ENCODE measurements at regions not wholly inside any gene's neighbourhood (a gene's known extent, or its start where the extent isn't known, plus 50 kb on each side); places are given as distances from the start of the nearest gene placed in this dataset.

DNA sequence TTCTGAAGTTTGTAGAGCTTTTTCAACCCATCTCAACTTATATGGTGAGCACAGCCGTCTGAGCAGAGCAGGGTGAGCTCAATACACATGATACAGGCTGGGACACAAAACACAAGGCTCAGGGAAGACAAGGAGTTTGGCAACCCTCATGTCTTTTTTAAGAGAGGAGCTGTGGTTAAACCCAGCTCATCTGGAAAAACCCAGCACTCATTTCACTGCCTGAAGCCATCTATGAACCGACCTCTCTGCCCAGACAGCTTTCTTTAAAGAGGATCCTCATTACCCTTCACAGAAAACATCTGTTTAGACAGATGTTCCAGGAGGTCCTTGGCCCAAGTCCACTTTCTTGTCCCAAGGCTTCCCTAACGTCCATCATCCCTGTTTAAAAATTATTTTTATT lies 170.0 kb upstream of the TSHZ3 start:
- Histone ChIP-seq H3K27ac (ENCODE audit: insufficient read depth, low read length) (no peak overlapping the region), H3K56ac (ENCODE audit: extremely low read depth, insufficient read depth, low read length) (no peak overlapping the region), H3K4me2 (ENCODE audit: low read depth, low read length) (no peak overlapping the region), H2BK120ac (ENCODE audit: low read depth, low read length) (no peak overlapping the region), H3K4ac (ENCODE audit: low read depth, low read length) (no peak overlapping the region), H3K14ac (replicated peaks; ENCODE audit: low read depth, low read length) (no peak overlapping the region), H3K27me3 (ENCODE audit: control insufficient read depth, insufficient read depth, low read length) (no peaks in the 10 kb centered on the region; the same call in 1 of the 2 replicates), H2AFZ (replicated peaks; ENCODE audit: low read length, poor library complexity) (no peak overlapping the region), H2BK20ac (ENCODE audit: low read depth, low read length) (no peak overlapping the region), H2AK9ac (replicated peaks; ENCODE audit: low read depth, low read length, poor library complexity) (no peak overlapping the region), H4K20me1 (ENCODE audit: insufficient read depth, low read length) (no peaks in the 10 kb centered on the region), H2AK5ac (ENCODE audit: low read depth, low read length) (no peak overlapping the region), H2BK15ac (ENCODE audit: low read depth, low read length) (no peak overlapping the region), H2BK5ac (ENCODE audit: low read depth, low read length, poor library complexity, severe bottlenecking) (no peak overlapping the region), H4K8ac (ENCODE audit: low read depth in 2 of 2, low read length in 2 of 2) (no peak overlapping the region), H3K9ac (ENCODE audit: low read depth, low read length) (no peak overlapping the region), H3K23ac (ENCODE audit: low read depth, low read length) (no peak overlapping the region), H3K79me1 (ENCODE audit: low read depth in 1 of 2, low read length in 2 of 2) (no peaks in the 10 kb centered on the region), H3K36me3 (ENCODE audit: control insufficient read depth, insufficient read depth, low read length) (no peaks in the 10 kb centered on the region), H3K9me3 (ENCODE audit: control insufficient read depth, insufficient read depth, low read length) (no peaks in the 10 kb centered on the region), H3K18ac (ENCODE audit: low read depth, low read length) (no peak overlapping the region), H3K9me1 (ENCODE audit: insufficient read depth, low read length) (no peaks in the 10 kb centered on the region), H4K5ac (ENCODE audit: low read depth, low read length) (no peak overlapping the region), H3K4me3 (ENCODE audit: insufficient read depth, low read depth, low read length) (no peak overlapping the region), H4K91ac (ENCODE audit: insufficient read depth, low read depth, low read length) (no peak overlapping the region), H3K4me1 (ENCODE audit: control insufficient read depth, insufficient read depth, low read length) (no peaks in the 10 kb centered on the region)
- WGBS, 2 experiments (ENCODE audit: extremely low coverage in 2 of 2, insufficient read length in 1 of 2), result 0% methylated on average over 1 of the region's 3 CpGs; no CpG with 5 or more reads in 1 of the 2 experiments
- intact Hi-C loops (cut with micrococcal nuclease) (no loop called here), dilution Hi-C loops (cut with HindIII; ENCODE audit: low sequenced_read_pairs, unreplicated experiment) (no loop called here), in situ Hi-C loops (cut with MboI; ENCODE audit: low sequenced_read_pairs) (no loop called here)
- no TSS peak for BruUV-seq (replicated peaks)
- no peak for ATAC-seq (ENCODE audit: low read depth)
- TF ChIP-seq MAZ (IDR thresholded peaks at IDR 0.05; ENCODE audit: borderline replicate concordance, low read depth, low read length), result no peak
- no peak for TF ChIP-seq CEBPB (IDR thresholded peaks at IDR 0.05; ENCODE audit: low read depth, low read length)
- no peak for TF ChIP-seq FOS (IDR thresholded peaks at IDR 0.05; ENCODE audit: low read depth, low read length)
- TF ChIP-seq MXI1 (IDR thresholded peaks at IDR 0.05; ENCODE audit: borderline replicate concordance, low read depth, low read length), result no peak
- no peak for TF ChIP-seq RAD21 (IDR thresholded peaks at IDR 0.05; ENCODE audit: low read length)
- no peak for TF ChIP-seq RCOR1 (IDR thresholded peaks at IDR 0.05; ENCODE audit: insufficient replicate concordance, low read length)
- no peak for TF ChIP-seq POLR2A (IDR thresholded peaks at IDR 0.05; ENCODE audit: low read depth, low read length)
- no peak for TF ChIP-seq BHLHE40 (IDR thresholded peaks at IDR 0.05; ENCODE audit: low read depth, low read length)
- TF ChIP-seq CTCF (conservative IDR thresholded peaks at IDR 0.05; ENCODE audit: low read depth, low read length), result no peak
- TF ChIP-seq RFX5 (IDR thresholded peaks at IDR 0.05; ENCODE audit: low read depth, low read length), result no peak
- no peak for TF ChIP-seq CHD1 (IDR thresholded peaks at IDR 0.05; ENCODE audit: low read depth, low read length)
- CTCF ChIA-PET, result no interaction called here
- DNase-seq, result no peak
- POLR2A ChIA-PET (ENCODE audit: unreplicated experiment), result no interaction called here

All from IMR-90 (cell line).